ENCODE measurements at regions not wholly inside any gene's neighbourhood (a gene's known extent, or its start where the extent isn't known, plus 50 kb on each side); places are given as distances from the start of the nearest gene placed in this dataset.

DNA sequence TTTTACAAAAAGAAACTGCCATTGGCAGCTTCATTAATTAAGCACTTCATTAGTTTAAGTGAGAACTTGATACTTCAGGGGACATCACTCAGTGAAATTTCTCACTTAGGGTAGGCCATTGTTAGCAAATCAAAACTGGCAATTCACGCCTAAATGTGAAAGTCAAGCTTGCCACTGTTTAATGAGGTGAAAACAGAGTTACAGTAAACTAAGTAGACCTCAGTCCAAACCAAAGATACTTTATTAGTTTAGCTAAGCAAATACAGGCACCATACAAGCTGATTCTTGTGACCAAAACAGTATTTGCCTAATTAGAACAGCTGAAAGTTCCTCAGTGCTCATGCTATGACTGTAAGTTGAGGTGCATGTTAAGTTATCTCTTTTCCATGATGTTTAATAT, 176.5 kb upstream of the CPNE8 start:
- H3K4me1 ChIP-seq (ENCODE audit: control insufficient read depth in 1 of 2, insufficient read depth in 1 of 2, low read depth in 1 of 2, low read length in 1 of 2), result no peaks in the 10 kb centered on the region
- H3K27me3 ChIP-seq, result peaks cover 9% of the 10 kb centered on the region
- no peak overlapping the region for H3K4me3 ChIP-seq (ENCODE audit: low read depth in 1 of 2, low read length in 1 of 2)
- no peaks in the 10 kb centered on the region for H3K36me3 ChIP-seq
- no peaks in the 10 kb centered on the region for H3K9me3 ChIP-seq
- TF ChIP-seq, protein P1, sequence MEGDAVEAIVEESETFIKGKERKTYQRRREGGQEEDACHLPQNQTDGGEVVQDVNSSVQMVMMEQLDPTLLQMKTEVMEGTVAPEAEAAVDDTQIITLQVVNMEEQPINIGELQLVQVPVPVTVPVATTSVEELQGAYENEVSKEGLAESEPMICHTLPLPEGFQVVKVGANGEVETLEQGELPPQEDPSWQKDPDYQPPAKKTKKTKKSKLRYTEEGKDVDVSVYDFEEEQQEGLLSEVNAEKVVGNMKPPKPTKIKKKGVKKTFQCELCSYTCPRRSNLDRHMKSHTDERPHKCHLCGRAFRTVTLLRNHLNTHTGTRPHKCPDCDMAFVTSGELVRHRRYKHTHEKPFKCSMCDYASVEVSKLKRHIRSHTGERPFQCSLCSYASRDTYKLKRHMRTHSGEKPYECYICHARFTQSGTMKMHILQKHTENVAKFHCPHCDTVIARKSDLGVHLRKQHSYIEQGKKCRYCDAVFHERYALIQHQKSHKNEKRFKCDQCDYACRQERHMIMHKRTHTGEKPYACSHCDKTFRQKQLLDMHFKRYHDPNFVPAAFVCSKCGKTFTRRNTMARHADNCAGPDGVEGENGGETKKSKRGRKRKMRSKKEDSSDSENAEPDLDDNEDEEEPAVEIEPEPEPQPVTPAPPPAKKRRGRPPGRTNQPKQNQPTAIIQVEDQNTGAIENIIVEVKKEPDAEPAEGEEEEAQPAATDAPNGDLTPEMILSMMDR (IDR thresholded peaks at IDR 0.05), result no peak
- no peak overlapping the region for H3K27ac ChIP-seq

DNA sequence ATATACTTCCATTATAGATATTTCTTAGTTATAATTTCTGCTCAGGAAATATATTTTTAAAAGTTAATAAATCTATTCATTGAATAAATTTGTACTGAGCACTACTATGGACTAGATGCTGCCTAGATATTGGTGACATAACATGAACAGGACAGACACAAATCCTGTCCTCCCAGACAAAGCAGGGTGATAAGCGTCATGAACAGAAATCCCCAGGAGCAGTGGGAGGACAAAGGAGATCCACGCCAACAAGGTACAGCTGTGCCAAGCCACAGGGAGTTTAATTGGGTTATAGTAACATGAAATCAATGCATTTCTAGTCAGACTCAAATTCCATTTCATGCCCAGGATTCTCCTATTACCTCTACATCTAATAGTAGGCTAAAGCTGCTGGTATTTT, 171.8 kb upstream of the CPNE8 start:
- H3K9me3 ChIP-seq, result no peaks in the 10 kb centered on the region
- TF ChIP-seq, protein P1 (IDR thresholded peaks at IDR 0.05), result no peak
- H3K4me1 ChIP-seq (ENCODE audit: control insufficient read depth in 1 of 2, insufficient read depth in 1 of 2, low read depth in 1 of 2, low read length in 1 of 2), result no peaks in the 10 kb centered on the region
- H3K27me3 ChIP-seq, result peaks cover 15% of the 10 kb centered on the region
- H3K27ac ChIP-seq, result no peak overlapping the region
- no peak overlapping the region for H3K4me3 ChIP-seq (ENCODE audit: low read depth in 1 of 2, low read length in 1 of 2)
- no peaks in the 10 kb centered on the region for H3K36me3 ChIP-seq

DNA sequence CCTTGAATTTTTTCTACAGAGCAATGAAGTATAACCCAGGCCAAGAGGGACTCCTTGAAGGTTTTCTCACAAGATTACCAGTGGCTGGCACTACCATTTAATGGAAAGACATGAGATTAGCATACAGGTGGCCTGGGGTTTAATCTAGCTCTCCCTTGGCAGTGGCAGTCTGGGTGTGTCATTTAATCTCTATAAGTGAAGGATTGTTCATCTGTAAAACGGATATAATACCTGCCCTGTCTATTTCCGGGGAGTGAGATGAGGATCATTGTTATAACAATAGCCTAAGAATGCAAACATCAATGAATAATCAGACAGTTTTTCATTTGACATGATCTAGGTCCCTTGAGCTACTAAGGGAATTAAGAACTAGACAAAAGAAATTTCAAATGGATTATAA, 168.7 kb upstream of the CPNE8 start:
- no peak overlapping the region for H3K27ac ChIP-seq
- H3K4me3 ChIP-seq (ENCODE audit: low read depth in 1 of 2, low read length in 1 of 2), result no peak overlapping the region
- H3K4me1 ChIP-seq (ENCODE audit: control insufficient read depth in 1 of 2, insufficient read depth in 1 of 2, low read depth in 1 of 2, low read length in 1 of 2), result no peaks in the 10 kb centered on the region

DNA sequence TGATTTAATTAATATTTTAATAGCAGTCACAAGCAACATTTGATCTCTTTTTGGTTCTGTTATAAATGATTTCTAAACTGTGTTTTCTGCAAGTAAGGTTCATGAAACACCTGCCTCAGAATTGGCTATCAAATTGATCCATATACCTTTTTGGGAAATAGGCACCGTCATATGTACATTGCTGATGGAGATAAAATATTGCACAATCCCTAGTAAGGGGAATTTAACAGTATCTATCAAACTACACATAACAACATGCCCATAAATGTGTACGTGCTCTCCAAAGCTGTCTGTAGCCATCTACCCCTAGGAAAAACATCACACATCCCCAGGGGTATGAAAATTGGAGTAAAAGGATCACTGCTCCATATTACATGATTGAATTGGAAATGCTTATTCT, 167.3 kb upstream of the CPNE8 start:
- Histone ChIP-seq H3K36me3 (no peaks in the 10 kb centered on the region), H3K4me1 (ENCODE audit: control insufficient read depth in 1 of 2, insufficient read depth in 1 of 2, low read depth in 1 of 2, low read length in 1 of 2) (peaks cover 0 to 7% of the 10 kb centered on the region in 2 experiments), H3K27ac (no peak overlapping the region), H3K9me3 (no peaks in the 10 kb centered on the region), H3K4me3 (ENCODE audit: low read depth in 1 of 2, low read length in 1 of 2) (no peak overlapping the region), H3K27me3 (peaks cover 11% of the 10 kb centered on the region)
- TF ChIP-seq, protein P1 (IDR thresholded peaks at IDR 0.05), result no peak

More for the DNA sequence above, 168.7 kb upstream of the CPNE8 start:
- Histone ChIP-seq H3K27me3 (peaks cover 15% of the 10 kb centered on the region), H3K36me3 (no peaks in the 10 kb centered on the region), H3K9me3 (no peaks in the 10 kb centered on the region)
- TF ChIP-seq, protein P1 (IDR thresholded peaks at IDR 0.05), result no peak

DNA sequence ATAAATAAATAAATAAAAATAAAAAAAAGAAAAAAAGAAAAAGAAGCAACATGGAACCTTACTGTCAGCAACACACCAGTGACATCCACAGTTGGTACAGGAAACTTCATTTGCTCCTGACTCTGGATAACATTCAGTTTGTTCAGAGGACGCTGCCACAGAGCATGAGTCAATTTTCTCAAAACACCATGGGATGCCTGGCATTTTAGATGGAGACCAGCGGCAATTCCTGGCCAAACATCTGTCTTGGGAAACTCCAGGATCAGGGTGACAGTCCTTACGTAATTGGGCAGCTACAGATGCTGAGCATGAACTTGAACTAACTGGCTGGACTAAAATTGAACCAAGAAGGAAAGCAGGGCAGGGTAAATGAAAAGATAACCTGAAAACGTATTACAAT, 166.2 kb upstream of the CPNE8 start:
- H3K9me3 ChIP-seq, result no peaks in the 10 kb centered on the region
- H3K27me3 ChIP-seq, result peaks cover 7% of the 10 kb centered on the region
- peaks cover 0 to 15% of the 10 kb centered on the region in 2 experiments for H3K4me1 ChIP-seq (ENCODE audit: control insufficient read depth in 1 of 2, insufficient read depth in 1 of 2, low read depth in 1 of 2, low read length in 1 of 2)
- no peak overlapping the region for H3K4me3 ChIP-seq (ENCODE audit: low read depth in 1 of 2, low read length in 1 of 2)
- no peak overlapping the region for H3K27ac ChIP-seq
- TF ChIP-seq, protein P1 (IDR thresholded peaks at IDR 0.05), result no peak
- H3K36me3 ChIP-seq, result no peaks in the 10 kb centered on the region

DNA sequence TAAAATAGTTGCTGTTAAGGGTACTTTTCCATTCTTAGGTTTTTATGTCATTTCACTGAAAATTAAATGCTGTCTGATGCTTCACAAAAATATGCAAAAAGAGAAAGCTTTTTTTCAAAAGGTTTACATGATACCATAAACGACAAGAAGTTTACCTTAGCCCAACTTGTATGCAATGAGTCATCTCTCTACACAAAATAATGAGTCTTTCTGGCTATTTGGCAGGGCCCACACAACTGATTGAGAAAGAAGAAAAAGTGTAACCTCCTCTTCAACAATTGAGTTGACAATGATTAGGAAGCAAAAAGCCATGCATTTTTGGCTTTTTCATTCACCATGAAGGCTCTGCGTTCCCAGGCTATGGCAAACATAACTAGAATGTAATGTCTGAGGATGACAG, 165.4 kb upstream of the CPNE8 start:
- TF ChIP-seq, protein P1 (IDR thresholded peaks at IDR 0.05), result no peak
- no peak overlapping the region for H3K27ac ChIP-seq
- H3K27me3 ChIP-seq, result peaks cover 7% of the 10 kb centered on the region
- peaks cover 0 to 15% of the 10 kb centered on the region in 2 experiments for H3K4me1 ChIP-seq (ENCODE audit: control insufficient read depth in 1 of 2, insufficient read depth in 1 of 2, low read depth in 1 of 2, low read length in 1 of 2)
- no peaks in the 10 kb centered on the region for H3K9me3 ChIP-seq
- no peak overlapping the region for H3K4me3 ChIP-seq (ENCODE audit: low read depth in 1 of 2, low read length in 1 of 2)
- H3K36me3 ChIP-seq, result no peaks in the 10 kb centered on the region
